ENCODE measurements at regions not wholly inside any gene's neighbourhood (a gene's known extent, or its start where the extent isn't known, plus 50 kb on each side); places are given as distances from the start of the nearest gene placed in this dataset.
"Not testable (repeated sequence)": the region's sequence is repeated elsewhere in the genome, so short reads cannot be mapped to it uniquely, and the experiment has no call there.

- no peak for DNase-seq (ENCODE audit: low spot score)
These were observed 49.7 kb downstream of the SIPA1L2 start for GRCh38 chr1:232579958-232580941.

DNA sequence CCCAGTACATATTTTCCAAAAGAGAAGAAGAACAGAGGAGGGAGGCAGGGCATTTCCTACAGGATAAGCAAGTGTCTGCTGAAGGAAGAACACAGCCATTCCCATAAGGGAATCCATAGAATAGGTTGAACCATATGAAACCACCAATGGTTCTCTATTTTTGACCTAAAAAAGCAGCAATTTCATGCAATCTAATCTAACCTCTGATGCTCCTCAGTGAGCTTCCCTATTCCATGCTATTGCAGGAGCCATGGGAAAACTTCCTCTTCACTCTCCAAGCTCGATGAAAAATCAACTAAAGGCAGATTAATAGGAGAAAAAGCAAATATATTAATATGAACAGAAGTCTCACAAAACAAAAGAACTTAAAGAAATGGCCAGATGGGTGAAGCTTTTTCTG lies 50.5 kb downstream of the SIPA1L2 start:
- no peak for DNase-seq (ENCODE audit: low spot score)

GRCh38 chr1:232578651-232579195 lies 51.2 kb downstream of the SIPA1L2 start:
- DNase-seq (ENCODE audit: low spot score), result peak; percentile 17

DNA sequence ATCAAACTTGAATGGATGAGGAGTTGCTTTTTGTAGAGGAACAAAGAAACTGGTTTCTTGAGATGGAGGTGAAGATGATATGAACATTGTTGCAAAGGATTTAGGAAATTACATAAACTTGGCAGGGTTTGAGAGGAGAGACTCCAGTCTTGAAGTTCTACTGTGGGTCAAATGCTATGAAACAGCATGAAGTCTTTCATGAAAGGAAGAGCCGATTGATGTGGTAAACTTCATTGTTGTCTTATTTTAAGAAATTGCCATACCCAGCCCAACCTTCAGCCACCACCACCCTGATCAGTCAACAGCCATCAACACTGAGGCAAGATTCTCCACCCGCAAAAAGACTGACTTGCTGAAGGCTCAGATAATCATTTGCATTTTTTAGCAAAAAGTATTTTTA lies 52.2 kb downstream of the SIPA1L2 start:
- no peak for DNase-seq (ENCODE audit: low spot score)

DNA sequence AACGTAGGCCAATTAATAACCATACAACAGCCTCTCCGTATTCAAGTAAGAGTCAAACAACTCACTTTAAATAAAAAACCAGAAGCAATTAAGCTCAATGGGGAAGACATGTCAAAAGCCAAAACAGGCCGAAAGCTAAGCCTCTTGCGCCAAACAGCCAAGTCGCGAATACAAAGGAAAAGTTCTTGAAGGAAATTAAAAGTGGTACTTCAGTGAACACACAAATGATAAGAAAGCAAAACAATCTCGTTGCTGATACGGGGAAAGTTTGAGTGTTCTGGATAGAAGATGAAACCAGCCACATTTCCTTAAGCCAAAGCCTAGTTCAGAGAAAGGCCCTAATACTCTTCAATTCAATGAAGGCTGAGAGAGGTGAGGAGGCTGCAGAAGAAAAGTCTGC lies 53.4 kb downstream of the SIPA1L2 start:
- DNase-seq (ENCODE audit: low spot score), result no peak

- DNase-seq (ENCODE audit: low spot score), result no peak
These were observed 54.2 kb downstream of the SIPA1L2 start for GRCh38 chr1:232575763-232576040.

- DNase-seq (ENCODE audit: low spot score), result no peak
These were observed 54.8 kb downstream of the SIPA1L2 start for GRCh38 chr1:232574889-232575762.

DNA sequence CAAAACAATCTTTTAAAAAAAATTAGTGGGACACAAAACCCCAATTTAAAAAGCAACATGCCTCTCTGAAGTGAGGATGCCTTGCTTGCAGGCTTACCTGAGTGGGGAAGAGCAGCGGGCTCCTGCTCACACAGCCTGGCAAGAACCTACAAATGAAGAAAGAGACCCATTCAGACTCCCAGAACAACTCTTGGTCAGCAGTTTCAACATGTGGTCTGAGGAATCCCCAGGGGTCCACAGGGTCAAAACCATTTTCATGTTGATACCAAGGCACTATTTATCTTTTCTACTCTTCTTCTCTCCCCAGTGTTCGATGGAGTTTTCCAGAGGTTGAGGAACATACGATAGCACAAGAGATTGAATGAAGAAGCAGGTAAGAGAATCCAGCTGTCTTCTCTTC lies 55.9 kb downstream of the SIPA1L2 start:
- DNase-seq (ENCODE audit: low spot score), result no peak

GRCh38 chr1:232571523-232571922 lies 58.4 kb downstream of the SIPA1L2 start:
- no peak for DNase-seq (ENCODE audit: low spot score)

- no peak for DNase-seq (ENCODE audit: low spot score)
These were observed 59.9 kb downstream of the SIPA1L2 start for GRCh38 chr1:232570007-232570406.

DNA sequence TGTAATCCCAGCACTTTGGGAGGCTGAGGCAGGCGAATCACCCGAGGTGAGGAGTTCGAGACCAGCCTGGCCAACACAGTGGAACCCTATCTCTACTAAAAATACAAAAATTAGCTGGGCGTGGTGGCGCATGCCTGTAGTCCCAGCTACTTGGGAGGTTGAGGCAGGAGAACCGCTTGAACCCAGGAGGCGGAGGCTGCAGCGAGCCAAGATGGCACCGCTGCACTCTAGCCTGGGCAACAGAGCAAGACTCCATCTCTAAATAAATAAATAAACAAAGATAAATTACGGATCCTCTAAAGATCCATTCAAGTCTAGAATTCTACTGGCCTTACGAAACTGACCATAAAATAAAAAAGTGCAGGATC lies 60.4 kb downstream of the SIPA1L2 start:
- DNase-seq (ENCODE audit: low spot score), result not testable (repeated sequence)

DNA sequence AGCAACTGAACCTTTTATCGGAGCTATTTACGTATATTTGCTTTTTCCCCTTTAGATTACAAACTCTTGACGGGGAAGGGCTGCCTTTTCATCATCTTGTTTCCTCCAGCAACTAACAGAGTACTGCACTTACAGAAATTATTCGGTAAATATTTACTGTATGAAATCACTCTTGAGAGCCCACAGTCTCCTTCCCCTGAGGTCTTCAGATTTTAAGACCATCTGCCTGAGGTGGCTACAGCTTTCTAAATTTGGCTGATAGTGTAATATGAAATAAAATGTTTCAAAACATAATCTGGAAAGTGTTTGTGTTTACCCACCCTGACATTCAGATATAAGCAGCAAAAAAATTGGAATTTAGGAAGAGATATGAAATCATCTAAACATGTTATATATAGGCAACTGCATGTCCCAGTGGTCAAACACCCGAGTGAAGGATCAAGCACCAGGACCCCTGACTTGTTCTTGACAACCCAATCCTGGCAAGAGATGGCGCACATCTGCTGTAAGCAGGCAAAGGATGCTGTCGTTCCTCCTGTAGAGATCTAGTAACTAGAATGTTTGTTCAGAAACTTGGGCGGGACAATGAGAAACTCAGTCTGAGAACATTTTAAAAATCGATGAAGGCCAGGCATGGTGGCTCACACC lies 60.9 kb downstream of the SIPA1L2 start:
- DNase-seq (ENCODE audit: low spot score), result no peak

DNA sequence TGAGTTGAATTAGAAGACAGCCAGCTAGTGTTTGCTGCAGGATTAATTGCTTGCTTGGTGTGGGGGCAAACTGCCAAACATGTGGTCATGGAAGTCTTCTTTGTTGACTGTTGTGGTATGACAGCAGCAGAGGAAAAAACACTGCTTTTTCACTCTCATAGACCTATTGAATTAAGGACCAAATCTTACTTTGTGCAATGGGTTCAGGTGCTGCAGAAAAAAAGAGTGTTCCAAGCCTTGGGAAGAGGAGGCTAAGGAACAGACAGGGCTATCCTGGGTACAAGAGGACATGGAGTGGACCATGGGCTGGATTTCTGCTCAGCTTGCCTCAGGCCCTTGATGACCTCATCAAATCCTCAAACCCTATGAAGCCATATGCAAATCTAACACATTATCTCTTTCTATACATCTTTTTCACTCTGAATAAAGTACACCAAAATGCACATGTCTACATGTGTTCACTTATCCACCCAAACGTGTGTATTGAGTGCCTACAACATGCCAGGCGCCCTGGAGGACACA lies 61.5 kb downstream of the SIPA1L2 start:
- DNase-seq (ENCODE audit: low spot score), result no peak

- no peak for DNase-seq (ENCODE audit: low spot score)
These were observed 63.8 kb downstream of the SIPA1L2 start for GRCh38 chr1:232566093-232566492.

- no peak for DNase-seq (ENCODE audit: low spot score)
These were observed 67.0 kb downstream of the SIPA1L2 start for GRCh38 chr1:232562855-232563510.

DNA sequence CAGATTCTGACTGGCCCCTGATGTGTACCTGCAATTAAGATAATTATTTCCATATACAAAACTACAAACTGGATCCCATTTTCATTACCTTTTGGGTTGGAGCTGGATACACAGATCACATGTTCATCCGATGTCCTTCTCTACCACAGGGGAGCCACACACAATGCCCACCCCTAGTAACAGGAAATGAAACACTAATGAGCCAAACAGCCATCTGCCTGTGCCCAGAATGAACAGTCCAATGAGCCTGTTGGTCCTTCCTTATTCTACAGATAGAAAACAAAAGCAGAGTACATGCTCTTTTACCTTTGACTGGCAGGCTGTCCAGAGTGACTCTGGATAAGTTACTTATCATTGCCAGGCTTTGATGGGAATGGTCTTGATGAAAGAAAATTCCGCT lies 68.6 kb downstream of the SIPA1L2 start:
- DNase-seq (ENCODE audit: low spot score), result no peak

DNA sequence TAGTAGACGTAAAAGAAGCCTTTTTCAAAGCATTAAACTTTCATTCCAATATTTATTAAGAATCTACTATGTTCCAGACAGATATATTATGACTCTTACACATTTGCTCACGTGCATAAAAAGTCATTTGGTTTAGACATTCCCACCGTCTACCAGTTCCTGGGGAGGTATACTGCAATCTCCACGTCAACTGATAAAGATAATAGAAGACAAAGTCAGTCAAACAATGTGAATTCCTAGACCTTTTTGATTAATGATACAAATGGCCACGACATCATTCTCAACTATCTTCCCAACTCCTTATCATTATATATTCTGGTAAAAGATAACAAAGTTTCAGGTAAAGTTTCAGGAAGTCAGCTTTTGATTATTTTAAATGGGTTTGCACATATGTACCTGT lies 69.0 kb downstream of the SIPA1L2 start:
- no peak for DNase-seq (ENCODE audit: low spot score)

- no peak for DNase-seq (ENCODE audit: low spot score)
These were observed 71.0 kb downstream of the SIPA1L2 start for GRCh38 chr1:232558954-232559353.

GRCh38 chr1:232557502-232558191 lies 72.3 kb downstream of the SIPA1L2 start:
- DNase-seq (ENCODE audit: low spot score), result no peak

DNA sequence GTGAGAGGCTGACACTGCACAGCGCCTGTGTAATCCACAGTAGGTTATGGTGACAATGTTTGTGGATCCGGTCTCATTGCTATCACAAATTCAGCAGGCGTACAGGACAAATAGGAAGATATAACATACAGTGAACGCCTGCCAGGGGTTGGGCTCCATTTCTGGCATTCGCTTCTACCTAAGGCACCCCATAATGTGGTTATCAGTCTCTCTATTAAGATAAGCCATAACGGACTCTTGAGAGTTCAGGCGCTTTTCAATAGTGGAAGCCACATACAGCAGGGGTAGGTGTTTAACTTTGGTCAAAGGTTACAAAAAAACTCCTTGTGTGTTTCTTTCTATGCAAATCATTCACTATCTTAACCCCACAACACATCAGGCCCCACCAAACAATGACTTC lies 72.8 kb downstream of the SIPA1L2 start:
- DNase-seq (ENCODE audit: low spot score), result no peak

DNA sequence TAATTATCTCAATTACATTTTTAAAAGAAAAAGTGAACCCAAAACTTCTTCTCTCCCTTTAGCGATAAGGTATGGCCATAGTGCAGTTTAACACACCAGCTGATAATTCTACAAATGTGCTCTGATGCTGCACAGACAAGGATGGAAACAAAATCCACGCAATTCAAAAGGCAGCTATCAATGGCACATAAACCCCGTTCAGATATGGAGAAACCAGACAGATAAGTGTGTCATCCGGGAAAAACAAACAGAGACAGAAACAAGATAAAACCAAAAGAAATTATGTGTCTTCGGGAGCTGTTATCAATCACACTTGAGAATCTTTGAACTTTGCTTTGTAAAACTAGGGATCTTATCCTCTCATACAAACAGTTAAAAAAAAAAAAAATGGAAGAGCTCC lies 73.6 kb downstream of the SIPA1L2 start:
- DNase-seq (ENCODE audit: low spot score), result no peak

Measured in CD4-positive, alpha-beta T cell treated with Interleukin-6 at 100 ng/mL for 8 hours (primary cell).